ENCODE measurements at regions not wholly inside any gene's neighbourhood (a gene's known extent, or its start where the extent isn't known, plus 50 kb on each side); places are given as distances from the start of the nearest gene placed in this dataset.

DNA sequence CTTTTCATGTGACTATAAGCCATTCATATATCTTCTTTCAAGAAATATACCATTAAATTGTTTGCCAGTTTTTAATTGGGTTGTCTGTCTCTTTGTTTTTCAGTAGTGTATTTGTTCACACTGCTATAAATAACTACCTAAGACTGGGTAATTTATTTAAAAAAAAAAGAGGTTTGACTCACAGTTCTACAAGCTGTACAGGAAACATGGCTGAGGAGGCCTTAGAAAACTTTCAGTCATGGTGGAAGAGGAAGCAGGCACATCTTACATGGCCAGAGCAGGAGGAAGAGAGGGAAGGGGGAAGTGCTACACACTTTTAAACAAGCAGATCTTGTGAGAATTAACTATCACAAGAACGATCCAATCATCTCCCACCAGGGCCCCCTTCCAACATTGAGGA lies 255.3 kb downstream of the EPM2A start:
- H3K36me3 Mint-ChIP-seq (ENCODE audit: low read depth): no peaks in the 10 kb centered on the region
- no peak overlapping the region for H3K4me3 Mint-ChIP-seq

DNA sequence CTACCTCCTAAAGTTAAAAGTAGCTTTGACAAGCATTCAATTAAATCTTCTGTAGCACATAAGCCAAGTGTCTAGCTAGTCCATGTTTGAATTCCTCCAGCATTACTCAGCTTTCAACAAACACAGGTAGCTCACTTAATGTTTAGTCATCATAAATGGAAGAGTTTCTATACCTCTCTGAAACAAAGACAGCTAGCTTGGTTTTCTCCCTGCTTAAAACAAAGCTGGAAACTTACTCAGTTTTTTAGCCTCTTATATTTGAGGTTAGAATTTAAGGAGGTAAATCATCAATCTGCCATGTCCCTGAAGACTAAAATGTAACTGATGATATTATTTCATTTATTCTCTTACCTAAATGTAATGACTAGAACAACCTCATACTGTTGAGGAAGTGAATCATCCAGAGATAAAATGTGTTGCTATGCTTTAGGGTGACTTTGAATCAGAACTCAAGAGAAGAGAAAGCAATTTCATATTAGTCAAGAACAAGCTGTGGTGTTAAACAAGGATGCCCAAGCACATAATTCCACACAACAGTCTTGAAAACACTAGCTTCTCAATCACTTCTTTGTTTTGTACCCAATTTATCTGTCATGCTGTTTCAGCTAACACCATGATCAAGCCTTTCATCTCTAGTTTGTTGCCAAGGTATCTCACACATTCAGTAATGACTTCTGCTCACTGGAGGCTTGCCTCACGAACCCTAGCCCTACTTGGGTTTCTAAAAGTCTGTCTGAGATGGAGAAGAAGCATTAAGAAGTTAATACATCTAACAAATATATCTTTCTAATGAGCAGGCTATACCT lies 251.9 kb downstream of the EPM2A start:
- no peaks in the 10 kb centered on the region for H3K4me1 Mint-ChIP-seq (ENCODE audit: low read depth)
- no peak overlapping the region for H3K4me3 Mint-ChIP-seq
- H3K36me3 Mint-ChIP-seq (ENCODE audit: low read depth): no peaks in the 10 kb centered on the region
- no peak overlapping the region for H3K27ac Mint-ChIP-seq
- no peaks in the 10 kb centered on the region; the same call in none of the 2 replicates for H3K27me3 Mint-ChIP-seq (ENCODE audit: insufficient read depth)
- no peak for DNase-seq
- TF ChIP-seq CTCF (IDR thresholded peaks at IDR 0.05): no peak
- H3K9me3 Mint-ChIP-seq: no peaks in the 10 kb centered on the region

More for the DNA sequence above, 255.3 kb downstream of the EPM2A start:
- DNase-seq: no peak
- no peak overlapping the region for H3K27ac Mint-ChIP-seq
- H3K4me1 Mint-ChIP-seq (ENCODE audit: low read depth): no peaks in the 10 kb centered on the region
- H3K9me3 Mint-ChIP-seq: peaks cover 10% of the 10 kb centered on the region
- no peak for TF ChIP-seq CTCF (IDR thresholded peaks at IDR 0.05)
- no peaks in the 10 kb centered on the region; the same call in 1 of the 2 replicates for H3K27me3 Mint-ChIP-seq (ENCODE audit: insufficient read depth)

DNA sequence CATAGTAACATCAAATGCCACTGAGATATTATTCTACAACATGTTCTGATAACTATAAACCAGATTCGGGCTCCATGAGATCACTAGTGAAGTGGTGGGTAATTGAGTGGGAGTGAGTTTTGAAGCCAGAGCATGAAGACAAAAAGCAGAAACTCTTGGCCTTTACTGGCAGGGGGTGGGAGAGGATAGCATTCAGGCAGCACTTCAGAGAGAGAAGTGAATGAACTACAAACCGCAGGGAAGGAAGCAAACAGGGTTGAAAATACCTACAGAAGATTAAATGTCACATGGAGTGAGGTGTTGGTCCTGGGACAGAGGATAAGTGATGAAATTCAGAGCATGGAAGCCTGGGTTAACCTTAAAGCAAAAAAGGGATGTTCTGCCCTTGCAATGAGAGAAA lies 250.0 kb downstream of the EPM2A start:
- no peaks in the 10 kb centered on the region for H3K36me3 Mint-ChIP-seq (ENCODE audit: low read depth)
- no peaks in the 10 kb centered on the region for H3K4me1 Mint-ChIP-seq (ENCODE audit: low read depth)
- DNase-seq: no peak
- H3K4me3 Mint-ChIP-seq: no peak overlapping the region
- no peak for TF ChIP-seq CTCF (IDR thresholded peaks at IDR 0.05)
- H3K9me3 Mint-ChIP-seq: no peaks in the 10 kb centered on the region
- no peak overlapping the region for H3K27ac Mint-ChIP-seq
- no peaks in the 10 kb centered on the region; the same call in none of the 2 replicates for H3K27me3 Mint-ChIP-seq (ENCODE audit: insufficient read depth)

DNA sequence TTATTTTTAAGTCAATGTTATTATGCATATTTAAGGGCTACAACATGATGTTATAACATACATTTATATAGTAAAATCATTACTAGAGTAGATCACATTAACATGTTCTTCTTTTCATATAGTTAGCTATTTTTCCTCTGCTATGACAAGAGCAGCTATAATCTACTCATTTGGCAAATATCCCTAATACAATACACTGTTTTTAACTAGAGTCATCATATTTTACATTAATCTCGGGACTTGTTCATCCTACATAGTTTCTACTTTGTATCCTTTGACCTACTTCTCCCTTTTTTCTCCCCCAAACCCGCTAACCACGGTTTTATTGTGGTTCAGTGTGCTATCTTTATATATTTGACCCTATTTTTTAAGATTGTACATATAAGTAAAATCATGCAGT lies 249.0 kb downstream of the EPM2A start:
- no peak for TF ChIP-seq CTCF (IDR thresholded peaks at IDR 0.05)
- Mint-ChIP-seq H3K9me3 (no peaks in the 10 kb centered on the region), H3K27me3 (ENCODE audit: insufficient read depth) (no peaks in the 10 kb centered on the region; the same call in none of the 2 replicates), H3K4me1 (ENCODE audit: low read depth) (no peaks in the 10 kb centered on the region), H3K4me3 (no peak overlapping the region), H3K36me3 (ENCODE audit: low read depth) (no peaks in the 10 kb centered on the region), H3K27ac (no peak overlapping the region)
- DNase-seq: no peak

DNA sequence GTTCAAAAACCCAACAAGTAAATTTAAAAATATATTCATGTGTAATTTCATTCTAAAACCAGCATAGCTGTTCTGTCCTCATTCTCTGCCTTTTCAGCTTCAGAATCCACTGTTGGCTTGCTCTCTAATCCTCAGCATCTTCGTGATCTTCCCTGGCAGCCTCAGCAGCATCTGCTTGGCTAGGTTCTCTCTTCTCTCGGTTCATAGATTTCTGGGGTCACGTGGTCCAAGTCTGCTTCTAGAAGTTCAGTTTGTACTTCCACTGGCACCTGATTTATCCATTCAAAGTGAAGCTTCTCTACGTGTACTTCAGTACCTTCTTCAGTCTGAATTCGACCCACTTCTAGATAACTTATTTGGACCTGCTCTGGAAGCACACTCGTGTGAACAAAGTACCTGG lies 245.7 kb downstream of the EPM2A start:
- Mint-ChIP-seq H3K4me1 (ENCODE audit: low read depth) (no peaks in the 10 kb centered on the region), H3K27ac (no peak overlapping the region), H3K36me3 (ENCODE audit: low read depth) (no peaks in the 10 kb centered on the region), H3K27me3 (ENCODE audit: insufficient read depth) (peaks cover 3% of the 10 kb centered on the region), H3K4me3 (no peak overlapping the region), H3K9me3 (peaks cover 8% of the 10 kb centered on the region; the same call in 1 of the 2 replicates)
- no peak for TF ChIP-seq CTCF (IDR thresholded peaks at IDR 0.05)
- no peak for DNase-seq

Data from HFFc6 (cell line).